IgD-negative memory B cell (primary cell): ENCODE measurements at regions not wholly inside any gene's neighbourhood (a gene's known extent, or its start where the extent isn't known, plus 50 kb on each side); places are given as distances from the start of the nearest gene placed in this dataset.

Experiments used
- H3K27ac Mint-ChIP-seq, 3 donors: one replicate each; pipeline ENCODE4 v1.8.0; 2020 to 2022; ENCODE audit warnings: mild to moderate bottlenecking in 3 of 3, mixed read lengths in 3 of 3, moderate library complexity in 1 of 3
- H3K27me3 Mint-ChIP-seq: one replicate; pipeline ENCODE4 v1.8.0; 2021; ENCODE audit warnings: mixed read lengths
- H3K36me3 Mint-ChIP-seq: one replicate; pipeline ENCODE4 v1.8.0; 2020; ENCODE audit warnings: mild to moderate bottlenecking, mixed read lengths
- H3K4me1 Mint-ChIP-seq, 3 donors: one replicate each; pipeline ENCODE4 v1.8.0; 2020 to 2022; ENCODE audit warnings: mixed read lengths in 3 of 3, mild to moderate bottlenecking in 1 of 3
- H3K4me3 Mint-ChIP-seq, 4 donors: one replicate each; pipeline ENCODE4 v1.8.0; 2020 to 2022; ENCODE audit warnings: mild to moderate bottlenecking in 4 of 4, mixed read lengths in 4 of 4, moderate library complexity in 3 of 4
- H3K9me3 Mint-ChIP-seq, 3 donors: one replicate each; pipeline ENCODE4 v1.8.0; 2020 to 2021; ENCODE audit warnings: mixed read lengths in 3 of 3, mild to moderate bottlenecking in 1 of 3

GRCh38 chr20:60240415-60240814 is 282.2 kb downstream of the CDH26 start:
- H3K9me3 Mint-ChIP-seq = peaks cover 0 to 4% (median 0%) of the 10 kb centered on the region in 3 donors
- no peaks in the 10 kb centered on the region for H3K36me3 Mint-ChIP-seq
- H3K27ac Mint-ChIP-seq = no peak overlapping the region
- H3K4me3 Mint-ChIP-seq = no peak overlapping the region
- no peaks in the 10 kb centered on the region for H3K4me1 Mint-ChIP-seq
- no peaks in the 10 kb centered on the region for H3K27me3 Mint-ChIP-seq

GRCh38 chr20:60240986-60241385 is 282.8 kb downstream of the CDH26 start:
- no peaks in the 10 kb centered on the region for H3K27me3 Mint-ChIP-seq
- no peaks in the 10 kb centered on the region for H3K4me1 Mint-ChIP-seq

GRCh38 chr20:60242836-60243505 is 284.7 kb downstream of the CDH26 start:
- peaks cover 0 to 4% (median 0%) of the 10 kb centered on the region in 3 donors for H3K9me3 Mint-ChIP-seq
- H3K36me3 Mint-ChIP-seq = no peaks in the 10 kb centered on the region
- no peaks in the 10 kb centered on the region for H3K4me1 Mint-ChIP-seq
- no peak overlapping the region for H3K4me3 Mint-ChIP-seq
- H3K27ac Mint-ChIP-seq = no peak overlapping the region
- no peaks in the 10 kb centered on the region for H3K27me3 Mint-ChIP-seq

More at GRCh38 chr20:60240986-60241385, 282.8 kb downstream of the CDH26 start:
- Mint-ChIP-seq H3K9me3 (peaks cover 0 to 4% (median 0%) of the 10 kb centered on the region in 3 donors), H3K27ac (no peak overlapping the region), H3K4me3 (no peak overlapping the region), H3K36me3 (no peaks in the 10 kb centered on the region)

- Mint-ChIP-seq H3K27me3 (no peaks in the 10 kb centered on the region), H3K36me3 (no peaks in the 10 kb centered on the region), H3K4me3 (no peak overlapping the region), H3K4me1 (no peaks in the 10 kb centered on the region), H3K9me3 (no peaks in the 10 kb centered on the region), H3K27ac (no peak overlapping the region)
Observed at GRCh38 chr20:60244373-60245146, 286.3 kb downstream of the CDH26 start.

GRCh38 chr20:60246751-60247150 is 288.5 kb downstream of the CDH26 start:
- Mint-ChIP-seq H3K27me3 (peaks cover 1% of the 10 kb centered on the region), H3K4me1 (no peaks in the 10 kb centered on the region), H3K4me3 (no peak overlapping the region), H3K36me3 (no peaks in the 10 kb centered on the region), H3K9me3 (peaks cover 0 to 3% (median 0%) of the 10 kb centered on the region in 3 donors), H3K27ac (no peak overlapping the region)

- Mint-ChIP-seq H3K4me1 (no peaks in the 10 kb centered on the region), H3K36me3 (no peaks in the 10 kb centered on the region), H3K4me3 (no peak overlapping the region), H3K27me3 (peaks cover 5% of the 10 kb centered on the region), H3K27ac (no peak overlapping the region), H3K9me3 (peaks cover 0 to 3% (median 1%) of the 10 kb centered on the region in 3 donors)
Observed at GRCh38 chr20:60249436-60249835, 291.2 kb downstream of the CDH26 start.

- Mint-ChIP-seq H3K4me3 (no peak overlapping the region), H3K27ac (no peak overlapping the region), H3K36me3 (no peaks in the 10 kb centered on the region), H3K27me3 (peaks cover 5% of the 10 kb centered on the region), H3K4me1 (no peaks in the 10 kb centered on the region), H3K9me3 (peaks cover 0 to 3% (median 1%) of the 10 kb centered on the region in 3 donors)
Observed at GRCh38 chr20:60250251-60250650, 292.0 kb downstream of the CDH26 start.

- no peak overlapping the region for H3K27ac Mint-ChIP-seq
- peaks cover 5% of the 10 kb centered on the region for H3K27me3 Mint-ChIP-seq
- H3K4me3 Mint-ChIP-seq = no peak overlapping the region
- H3K4me1 Mint-ChIP-seq = peaks cover 0 to 1% (median 0%) of the 10 kb centered on the region in 3 donors
- H3K36me3 Mint-ChIP-seq = no peaks in the 10 kb centered on the region
- peaks cover 0 to 3% (median 1%) of the 10 kb centered on the region in 3 donors for H3K9me3 Mint-ChIP-seq
Observed at GRCh38 chr20:60252866-60253265, 294.6 kb downstream of the CDH26 start.

GRCh38 chr20:60253471-60253870 is 295.2 kb downstream of the CDH26 start:
- Mint-ChIP-seq H3K4me1 (peaks cover 0 to 1% (median 0%) of the 10 kb centered on the region in 3 donors), H3K36me3 (no peaks in the 10 kb centered on the region), H3K9me3 (peaks cover 0 to 3% (median 1%) of the 10 kb centered on the region in 3 donors), H3K27me3 (peaks cover 5% of the 10 kb centered on the region), H3K27ac (no peak overlapping the region), H3K4me3 (no peak overlapping the region)

- peaks cover 0 to 1% (median 0%) of the 10 kb centered on the region in 3 donors for H3K4me1 Mint-ChIP-seq
- H3K27me3 Mint-ChIP-seq = peaks cover 5% of the 10 kb centered on the region
- H3K36me3 Mint-ChIP-seq = no peaks in the 10 kb centered on the region
- peak overlapping the region in 1 of 4 donors; percentile 68 for H3K4me3 Mint-ChIP-seq
- no peak overlapping the region for H3K27ac Mint-ChIP-seq
- peaks cover 0 to 3% (median 1%) of the 10 kb centered on the region in 3 donors for H3K9me3 Mint-ChIP-seq
Observed at GRCh38 chr20:60254901-60255411, 296.7 kb downstream of the CDH26 start.

- Mint-ChIP-seq H3K36me3 (no peaks in the 10 kb centered on the region), H3K4me3 (no peak overlapping the region), H3K27me3 (peaks cover 5% of the 10 kb centered on the region), H3K9me3 (peaks cover 0 to 1% (median 0%) of the 10 kb centered on the region in 3 donors), H3K27ac (no peak overlapping the region), H3K4me1 (peaks cover 0 to 1% (median 0%) of the 10 kb centered on the region in 3 donors)
Observed at GRCh38 chr20:60255415-60255814, 297.2 kb downstream of the CDH26 start.

- Mint-ChIP-seq H3K27ac (no peak overlapping the region), H3K27me3 (peaks cover 5% of the 10 kb centered on the region), H3K36me3 (no peaks in the 10 kb centered on the region), H3K4me3 (no peak overlapping the region), H3K4me1 (peaks cover 0 to 1% (median 0%) of the 10 kb centered on the region in 3 donors), H3K9me3 (peaks cover 0 to 1% (median 0%) of the 10 kb centered on the region in 3 donors)
Observed at GRCh38 chr20:60255866-60256265, 297.6 kb downstream of the CDH26 start.

GRCh38 chr20:60256811-60257210 is 298.6 kb downstream of the CDH26 start:
- Mint-ChIP-seq H3K27ac (no peak overlapping the region), H3K9me3 (peaks cover 0 to 2% (median 1%) of the 10 kb centered on the region in 3 donors), H3K4me1 (peaks cover 0 to 1% (median 0%) of the 10 kb centered on the region in 3 donors), H3K4me3 (no peak overlapping the region), H3K27me3 (peaks cover 3% of the 10 kb centered on the region), H3K36me3 (no peaks in the 10 kb centered on the region)

GRCh38 chr20:60257671-60258070 is 299.4 kb downstream of the CDH26 start:
- no peak overlapping the region for H3K4me3 Mint-ChIP-seq
- H3K27ac Mint-ChIP-seq = no peak overlapping the region
- no peaks in the 10 kb centered on the region for H3K36me3 Mint-ChIP-seq
- H3K27me3 Mint-ChIP-seq = peaks cover 3% of the 10 kb centered on the region
- peaks cover 0 to 1% (median 0%) of the 10 kb centered on the region in 3 donors for H3K4me1 Mint-ChIP-seq
- peaks cover 0 to 2% (median 1%) of the 10 kb centered on the region in 3 donors for H3K9me3 Mint-ChIP-seq

- Mint-ChIP-seq H3K4me3 (no peak overlapping the region), H3K27me3 (peaks cover 3% of the 10 kb centered on the region), H3K9me3 (peaks cover 0 to 2% (median 1%) of the 10 kb centered on the region in 3 donors), H3K27ac (no peak overlapping the region), H3K36me3 (no peaks in the 10 kb centered on the region), H3K4me1 (peaks cover 0 to 1% (median 0%) of the 10 kb centered on the region in 3 donors)
Observed at GRCh38 chr20:60258255-60258863, 300.1 kb downstream of the CDH26 start.
